Stimulated activated effector memory CD8-positive, alpha-beta T cell treated with anti-CD3 and anti-CD28 coated beads, Interleukin-12 subunit alpha, Interleukin-12 subunit beta, amount 100 ng/mL, for 72 hours (primary cell): ENCODE measurements at regions not wholly inside any gene's neighbourhood (a gene's known extent, or its start where the extent isn't known, plus 50 kb on each side); places are given as distances from the start of the nearest gene placed in this dataset.
"Not testable (repeated sequence)": the region's sequence is repeated elsewhere in the genome, so short reads cannot be mapped to it uniquely, and the experiment has no call there.

Source experiments
- ATAC-seq: fragments of 150-1000 bp; cut with Tn5 transposase; 2 replicates; pipeline ENCODE4 v1.10.0; 2021
- DNase-seq, 2 donors: peaks; one replicate each; pipeline ENCODE4 v3.0.0; 2021 to 2022; ENCODE audit warnings: low spot score in 2 of 2
- H3K27ac Mint-ChIP-seq: one replicate; pipeline ENCODE4 v1.8.0; 2022; ENCODE audit warnings: mild to moderate bottlenecking, mixed read lengths
- H3K36me3 Mint-ChIP-seq: one replicate; pipeline ENCODE4 v1.8.0; 2022; ENCODE audit warnings: mild to moderate bottlenecking, mixed read lengths
- H3K4me1 Mint-ChIP-seq: one replicate; pipeline ENCODE4 v1.8.0; 2022; ENCODE audit warnings: mixed read lengths
- H3K4me3 Mint-ChIP-seq: one replicate; pipeline ENCODE4 v1.8.0; 2022; ENCODE audit warnings: mild to moderate bottlenecking, mixed read lengths
- H3K9me3 Mint-ChIP-seq: one replicate; pipeline ENCODE4 v1.8.0; 2022; ENCODE audit warnings: mixed read lengths

DNA sequence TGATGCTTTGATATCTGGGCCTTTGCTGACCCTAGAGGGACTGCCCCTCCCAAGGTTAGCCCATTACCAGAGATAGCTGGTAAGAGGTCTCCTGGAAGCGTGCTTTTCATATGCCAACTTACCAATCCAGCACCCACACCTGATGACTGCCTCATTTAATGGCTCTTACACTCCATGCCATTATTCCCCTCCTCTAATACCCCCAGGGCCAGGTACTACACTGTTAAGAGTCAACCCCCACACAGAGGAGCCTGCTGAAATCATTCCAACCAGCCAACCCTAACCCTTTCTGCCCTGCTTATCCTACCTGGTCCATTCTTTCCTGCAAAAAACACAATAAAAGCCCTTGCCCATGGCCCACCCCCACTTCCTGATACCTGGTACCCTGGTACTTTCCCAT lies 736.8 kb upstream of the SLC35B3 start:
- H3K9me3 Mint-ChIP-seq, result peaks cover 7% of the 10 kb centered on the region
- no peaks in the 10 kb centered on the region for H3K36me3 Mint-ChIP-seq
- H3K4me3 Mint-ChIP-seq, result no peak overlapping the region
- DNase-seq (no peak), ATAC-seq (no peak)
- no peak overlapping the region for H3K27ac Mint-ChIP-seq
- no peaks in the 10 kb centered on the region for H3K4me1 Mint-ChIP-seq

DNA sequence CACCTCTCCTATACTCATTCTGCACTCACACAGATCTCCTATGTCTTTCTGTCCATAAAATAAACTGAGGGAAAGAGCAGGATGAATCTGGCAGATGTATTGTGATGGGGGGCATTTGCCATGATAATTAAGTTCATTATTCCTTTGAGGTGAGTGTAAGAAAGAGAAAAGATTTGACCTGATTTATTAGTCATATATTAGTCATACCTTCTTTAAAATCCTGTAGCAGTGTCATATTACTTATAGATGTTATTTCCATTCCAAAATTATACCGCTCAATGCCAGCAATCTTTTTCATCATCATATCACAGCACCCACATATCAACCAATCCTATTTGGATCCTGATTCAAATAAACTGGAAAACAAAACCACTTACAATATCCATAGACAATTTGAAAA lies 733.3 kb upstream of the SLC35B3 start:
- no peaks in the 10 kb centered on the region for H3K4me1 Mint-ChIP-seq
- no peak overlapping the region for H3K27ac Mint-ChIP-seq
- no peak for ATAC-seq
- no peaks in the 10 kb centered on the region for H3K36me3 Mint-ChIP-seq
- H3K9me3 Mint-ChIP-seq, result peaks cover 13% of the 10 kb centered on the region
- DNase-seq, result no peak
- no peak overlapping the region for H3K4me3 Mint-ChIP-seq

GRCh38 chr6:9161731-9162130 lies 726.4 kb upstream of the SLC35B3 start:
- Mint-ChIP-seq H3K9me3 (peaks cover 22% of the 10 kb centered on the region), H3K4me3 (no peak overlapping the region), H3K27ac (no peak overlapping the region), H3K4me1 (no peaks in the 10 kb centered on the region), H3K36me3 (no peaks in the 10 kb centered on the region)
- DNase-seq (no peak), ATAC-seq (no peak)

- peaks cover 22% of the 10 kb centered on the region for H3K9me3 Mint-ChIP-seq
- no peak overlapping the region for H3K4me3 Mint-ChIP-seq
- ATAC-seq (no peak), DNase-seq (no peak)
- no peak overlapping the region for H3K27ac Mint-ChIP-seq
- no peaks in the 10 kb centered on the region for H3K4me1 Mint-ChIP-seq
- H3K36me3 Mint-ChIP-seq, result no peaks in the 10 kb centered on the region
Measured at GRCh38 chr6:9159051-9159450, 723.7 kb upstream of the SLC35B3 start.

DNA sequence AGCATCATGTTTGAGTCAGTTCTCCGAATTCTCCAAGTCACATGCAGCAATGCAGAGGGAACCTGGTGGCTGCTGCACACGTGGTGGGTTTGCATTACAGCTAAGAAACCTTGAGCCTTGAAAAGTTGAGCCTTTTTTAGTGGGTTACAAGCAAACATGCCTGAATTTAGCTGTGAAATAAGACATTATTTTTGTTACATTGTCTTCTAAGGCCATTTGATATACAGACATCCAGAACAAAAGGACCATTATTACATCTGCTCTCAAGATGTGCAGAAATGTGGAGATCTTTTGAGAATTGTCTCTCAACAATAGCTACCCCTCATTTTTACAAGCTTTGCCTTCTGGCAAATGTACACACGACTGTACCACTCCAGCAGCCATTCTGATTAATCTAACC lies 720.5 kb upstream of the SLC35B3 start:
- Mint-ChIP-seq H3K27ac (no peak overlapping the region), H3K4me3 (no peak overlapping the region), H3K36me3 (no peaks in the 10 kb centered on the region), H3K4me1 (no peaks in the 10 kb centered on the region), H3K9me3 (peaks cover 8% of the 10 kb centered on the region)
- ATAC-seq (no peak), DNase-seq (no peak)

DNA sequence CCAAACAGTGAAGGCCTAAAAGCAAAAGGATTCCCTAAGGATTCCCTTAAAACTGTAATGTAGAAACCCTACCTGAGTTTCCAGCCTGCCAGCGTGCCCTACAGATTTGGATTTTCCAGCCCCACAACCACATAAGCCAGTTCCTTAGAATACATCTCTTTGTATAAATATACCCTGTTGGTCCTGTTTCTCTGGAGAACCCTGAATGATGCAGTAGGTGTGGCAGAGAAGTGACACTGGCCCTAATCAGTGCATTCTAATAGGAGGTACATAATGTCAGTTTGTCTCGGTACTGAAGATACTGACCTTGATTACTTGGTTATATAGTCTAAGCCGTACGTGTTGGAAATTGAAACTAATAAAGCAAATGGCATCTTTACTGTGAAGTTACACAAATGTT lies 707.8 kb upstream of the SLC35B3 start:
- peaks cover 20% of the 10 kb centered on the region for H3K9me3 Mint-ChIP-seq
- no peak overlapping the region for H3K27ac Mint-ChIP-seq
- no peak overlapping the region for H3K4me3 Mint-ChIP-seq
- no peaks in the 10 kb centered on the region for H3K4me1 Mint-ChIP-seq
- no peak for DNase-seq
- no peak for ATAC-seq
- H3K36me3 Mint-ChIP-seq, result no peaks in the 10 kb centered on the region

GRCh38 chr6:9140951-9141460 lies 705.7 kb upstream of the SLC35B3 start:
- ATAC-seq (no peak), DNase-seq (no peak)
- Mint-ChIP-seq H3K4me1 (no peaks in the 10 kb centered on the region), H3K27ac (no peak overlapping the region), H3K4me3 (no peak overlapping the region), H3K36me3 (no peaks in the 10 kb centered on the region), H3K9me3 (peaks cover 20% of the 10 kb centered on the region)

DNA sequence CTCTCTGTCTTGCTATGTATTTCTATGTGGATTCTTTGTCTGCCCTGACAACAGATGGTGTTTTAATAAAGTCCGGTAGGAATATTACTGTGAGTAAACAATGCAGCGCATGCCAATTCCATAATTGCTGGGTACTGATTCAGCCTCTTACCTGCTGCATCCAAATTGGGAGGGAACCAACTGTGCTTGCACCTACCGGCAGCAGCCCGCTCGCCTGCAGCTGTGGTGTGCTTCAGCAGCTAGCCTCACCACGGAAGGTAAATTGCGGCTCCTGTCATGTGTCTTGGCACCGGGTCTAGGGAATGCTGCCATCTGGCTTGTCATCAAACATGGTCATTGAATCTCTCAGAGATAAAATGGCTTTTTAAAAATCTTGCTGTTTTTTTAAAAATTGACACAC lies 704.8 kb upstream of the SLC35B3 start:
- Mint-ChIP-seq H3K4me1 (no peaks in the 10 kb centered on the region), H3K27ac (no peak overlapping the region), H3K9me3 (peaks cover 20% of the 10 kb centered on the region), H3K36me3 (no peaks in the 10 kb centered on the region), H3K4me3 (no peak overlapping the region)
- no peak for DNase-seq
- ATAC-seq, result no peak

- H3K4me3 Mint-ChIP-seq, result no peak overlapping the region
- no peak overlapping the region for H3K27ac Mint-ChIP-seq
- H3K36me3 Mint-ChIP-seq, result no peaks in the 10 kb centered on the region
- no peak for ATAC-seq
- DNase-seq, result no peak
- peaks cover 19% of the 10 kb centered on the region for H3K9me3 Mint-ChIP-seq
- H3K4me1 Mint-ChIP-seq, result no peaks in the 10 kb centered on the region
Measured at GRCh38 chr6:9139746-9140145, 704.4 kb upstream of the SLC35B3 start.

DNA sequence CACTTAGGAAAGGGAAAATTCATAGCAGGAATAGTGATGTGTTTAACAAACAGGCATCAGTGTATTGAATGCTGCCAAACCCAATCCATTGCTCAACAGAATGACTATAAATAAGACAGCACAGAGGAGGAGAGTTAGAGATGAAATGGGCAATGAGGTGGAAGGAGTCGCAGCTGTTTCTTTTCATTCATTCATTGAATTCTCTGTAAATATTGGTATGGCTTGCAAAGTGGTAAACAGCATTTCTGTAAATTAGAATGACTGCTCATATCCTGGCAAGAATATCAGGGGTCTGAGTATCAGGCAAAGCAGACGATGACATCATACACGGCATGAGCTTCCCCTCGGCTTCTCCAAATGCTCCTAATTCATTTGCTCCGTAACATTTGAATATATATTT lies 703.6 kb upstream of the SLC35B3 start:
- Mint-ChIP-seq H3K4me1 (no peaks in the 10 kb centered on the region), H3K9me3 (peaks cover 16% of the 10 kb centered on the region), H3K4me3 (no peak overlapping the region), H3K36me3 (no peaks in the 10 kb centered on the region), H3K27ac (no peak overlapping the region)
- no peak for DNase-seq
- no peak for ATAC-seq

GRCh38 chr6:9136141-9136822 lies 700.9 kb upstream of the SLC35B3 start:
- DNase-seq (no peak), ATAC-seq (no peak)
- H3K36me3 Mint-ChIP-seq, result no peaks in the 10 kb centered on the region
- peaks cover 11% of the 10 kb centered on the region for H3K9me3 Mint-ChIP-seq
- H3K27ac Mint-ChIP-seq, result no peak overlapping the region
- no peaks in the 10 kb centered on the region for H3K4me1 Mint-ChIP-seq
- H3K4me3 Mint-ChIP-seq, result no peak overlapping the region

DNA sequence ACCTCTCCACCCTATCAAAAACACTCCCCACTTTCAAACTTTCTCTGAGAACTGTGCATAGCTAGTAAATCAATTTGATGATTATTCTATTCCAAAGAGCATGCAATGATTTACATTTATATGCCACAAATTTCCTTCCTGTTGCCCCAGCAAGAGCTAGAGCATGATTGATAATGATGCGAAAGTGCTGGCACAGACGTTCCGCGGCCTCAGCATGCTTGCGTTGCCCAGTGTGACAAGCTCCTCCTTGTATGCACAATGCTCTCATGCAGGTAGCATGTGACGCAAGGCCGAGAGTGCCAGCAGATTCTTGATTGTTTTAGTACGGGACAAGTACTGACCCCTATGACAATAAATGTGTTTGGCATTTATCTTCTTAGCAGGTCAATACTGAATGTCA lies 696.3 kb upstream of the SLC35B3 start:
- DNase-seq (no peak), ATAC-seq (no peak)
- H3K4me1 Mint-ChIP-seq, result no peaks in the 10 kb centered on the region
- H3K4me3 Mint-ChIP-seq, result no peak overlapping the region
- no peaks in the 10 kb centered on the region for H3K36me3 Mint-ChIP-seq
- no peak overlapping the region for H3K27ac Mint-ChIP-seq
- H3K9me3 Mint-ChIP-seq, result peaks cover 8% of the 10 kb centered on the region

GRCh38 chr6:9131201-9131600 lies 695.9 kb upstream of the SLC35B3 start:
- Mint-ChIP-seq H3K9me3 (peaks cover 8% of the 10 kb centered on the region), H3K36me3 (no peaks in the 10 kb centered on the region), H3K4me3 (no peak overlapping the region), H3K27ac (no peak overlapping the region), H3K4me1 (no peaks in the 10 kb centered on the region)
- DNase-seq (no peak), ATAC-seq (no peak)

DNA sequence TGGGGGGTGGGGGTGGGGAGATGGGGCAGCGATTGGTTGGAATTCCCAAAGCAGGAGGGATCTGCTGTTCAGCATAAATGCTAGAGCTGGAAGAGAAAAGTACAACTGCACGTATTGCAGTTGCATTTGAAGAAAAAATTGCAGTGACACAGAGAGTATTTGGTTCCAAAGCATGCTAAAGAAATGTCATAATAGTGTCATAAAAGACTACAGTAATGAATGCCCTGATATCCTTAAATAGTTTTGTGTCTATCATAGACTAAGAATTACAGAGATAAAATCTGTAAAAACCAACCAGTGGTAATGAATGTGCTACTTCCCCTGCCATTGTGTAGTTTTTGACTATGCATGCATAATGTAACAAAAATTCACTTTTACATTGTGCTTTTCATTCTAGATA lies 693.6 kb upstream of the SLC35B3 start:
- H3K4me1 Mint-ChIP-seq, result no peaks in the 10 kb centered on the region
- DNase-seq (no peak), ATAC-seq (no peak)
- H3K27ac Mint-ChIP-seq, result no peak overlapping the region
- no peaks in the 10 kb centered on the region for H3K36me3 Mint-ChIP-seq
- H3K4me3 Mint-ChIP-seq, result no peak overlapping the region
- peaks cover 13% of the 10 kb centered on the region for H3K9me3 Mint-ChIP-seq

- H3K9me3 Mint-ChIP-seq, result peaks cover 15% of the 10 kb centered on the region
- ATAC-seq (no peak), DNase-seq (no peak)
Measured at GRCh38 chr6:9126878-9127560, 691.7 kb upstream of the SLC35B3 start.

DNA sequence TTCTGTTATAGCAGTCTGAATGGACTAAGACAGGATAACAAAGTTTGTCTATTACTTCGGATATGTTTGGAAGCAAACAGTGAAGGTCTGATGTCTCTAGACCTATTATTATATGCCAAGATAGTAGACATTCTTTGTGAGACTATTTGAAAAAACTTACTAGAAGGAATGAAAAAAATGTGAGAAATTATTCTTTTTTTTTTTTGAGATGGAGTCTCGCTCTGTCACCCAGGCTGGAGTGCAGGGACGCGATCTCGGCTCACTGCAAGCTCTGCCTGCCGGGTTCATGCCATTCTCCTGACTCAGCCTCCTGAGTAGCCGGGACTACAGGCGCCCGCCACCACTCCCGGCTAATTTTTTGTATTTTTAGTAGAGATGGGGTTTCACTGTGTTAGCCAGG lies 690.7 kb upstream of the SLC35B3 start:
- not testable (repeated sequence) for DNase-seq, H3K4me3 Mint-ChIP-seq, H3K4me1 Mint-ChIP-seq, ATAC-seq, H3K36me3 Mint-ChIP-seq, H3K27ac Mint-ChIP-seq
- H3K9me3 Mint-ChIP-seq, result peaks cover 17% of the 10 kb centered on the region

More at GRCh38 chr6:9126878-9127560, 691.7 kb upstream of the SLC35B3 start:
- no peak overlapping the region for H3K27ac Mint-ChIP-seq
- H3K4me1 Mint-ChIP-seq, result no peaks in the 10 kb centered on the region
- no peaks in the 10 kb centered on the region for H3K36me3 Mint-ChIP-seq
- no peak overlapping the region for H3K4me3 Mint-ChIP-seq
